GM20000 (cell line): ENCODE measurements at regions not wholly inside any gene's neighbourhood (a gene's known extent, or its start where the extent isn't known, plus 50 kb on each side); places are given as distances from the start of the nearest gene placed in this dataset.

Experiments used
- DNase-seq: peaks from one replicate; pipeline ENCODE4 v3.0.0; 2012; ENCODE audit warnings: low spot score
- CTCF ChIP-seq: IDR thresholded peaks from 2 replicates; pipeline ENCODE4 v1.5.1; 2012; ENCODE audit warnings: mild to moderate bottlenecking, control low read depth; ENCODE audit errors: extremely low read depth, missing control alignments

GRCh38 chr20:24318569-24319352 is 150.7 kb upstream of the SYNDIG1 start:
- no peak for TF ChIP-seq CTCF
- DNase-seq, result no peak

DNA sequence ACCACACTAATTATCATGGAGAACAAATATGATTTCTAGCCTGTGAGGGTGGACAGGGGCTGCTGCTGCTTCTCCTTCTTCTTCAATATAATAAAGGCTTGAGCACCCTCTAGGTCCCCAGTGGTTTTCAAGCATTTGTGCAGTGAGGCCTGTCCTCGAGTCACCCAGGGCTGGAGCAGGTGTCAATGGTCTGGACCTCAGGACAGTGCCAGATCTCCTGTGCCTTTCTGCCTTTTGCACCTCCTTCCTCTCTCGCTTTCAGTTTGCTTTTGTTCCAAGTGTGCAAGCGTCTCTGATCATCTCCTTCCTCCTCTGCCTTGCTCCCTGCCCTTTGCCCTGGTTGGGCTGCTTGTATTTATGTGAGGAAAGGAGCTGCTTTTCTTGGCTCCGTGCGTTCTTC is 152.2 kb upstream of the SYNDIG1 start:
- no peak for DNase-seq
- no peak for TF ChIP-seq CTCF

DNA sequence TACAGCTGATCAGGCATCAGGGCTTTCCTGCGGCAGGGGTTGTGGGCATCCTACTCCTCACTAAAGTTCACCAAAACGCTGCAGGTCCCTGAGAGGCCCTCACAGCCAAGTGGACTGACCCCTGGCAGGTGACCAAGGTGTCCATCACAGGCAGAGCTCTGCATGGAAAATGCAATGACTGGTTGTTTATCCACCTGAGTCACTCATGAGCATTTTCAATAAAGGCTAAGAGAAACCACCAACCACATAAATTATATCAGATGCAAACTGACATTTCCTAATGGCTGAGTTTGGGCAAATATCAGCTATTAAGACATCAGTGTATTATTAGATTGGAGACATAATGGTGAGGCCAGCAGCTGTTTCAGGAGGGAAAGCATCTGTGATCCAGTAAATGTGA is 152.7 kb upstream of the SYNDIG1 start:
- DNase-seq, result no peak
- no peak for TF ChIP-seq CTCF

- TF ChIP-seq CTCF, result no peak
- DNase-seq, result no peak
Measured at GRCh38 chr20:24314053-24314452, 155.4 kb upstream of the SYNDIG1 start.

DNA sequence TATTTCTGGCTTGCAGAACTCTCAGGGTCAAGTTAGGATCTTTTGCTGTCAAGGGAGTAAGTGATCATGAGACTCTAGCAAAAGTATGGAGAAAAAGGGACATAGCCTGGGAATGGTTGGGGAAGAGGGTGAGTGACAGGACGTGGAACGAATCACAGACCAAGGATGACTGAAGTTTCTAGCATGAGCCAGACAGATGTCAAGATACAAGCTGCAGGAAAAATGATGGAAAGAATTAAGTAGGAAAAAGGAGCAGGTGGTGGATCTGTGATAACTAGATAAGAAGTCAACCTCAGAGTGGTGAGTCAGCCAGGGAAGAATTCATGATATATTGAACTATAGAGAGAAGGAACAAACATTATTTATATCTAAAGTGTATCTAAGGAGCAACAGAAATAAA is 159.8 kb upstream of the SYNDIG1 start:
- no peak for TF ChIP-seq CTCF
- no peak for DNase-seq

- DNase-seq, result no peak
Measured at GRCh38 chr20:24305371-24305770, 164.1 kb upstream of the SYNDIG1 start.

GRCh38 chr20:24304291-24304690 is 165.1 kb upstream of the SYNDIG1 start:
- TF ChIP-seq CTCF, result no peak
- DNase-seq, result no peak

More at GRCh38 chr20:24305371-24305770, 164.1 kb upstream of the SYNDIG1 start:
- no peak for TF ChIP-seq CTCF
